H1 (cell line): ENCODE measurements at regions not wholly inside any gene's neighbourhood (a gene's known extent, or its start where the extent isn't known, plus 50 kb on each side); places are given as distances from the start of the nearest gene placed in this dataset.

Experiments
- CTCF ChIA-PET: fragments of 300-600 bp; sonication (Branson Sonifier 250); formaldehyde crosslinking; loops from one replicate; lab custom pipeline; 2021; ENCODE audit not compliant: partially characterized antibody; lab: Charles Lee
- POLR2A ChIA-PET: fragments of 300-600 bp; sonication (Branson Sonifier 250); formaldehyde crosslinking; loops from one replicate; lab custom pipeline; 2021; ENCODE audit warnings: inconsistent platforms; ENCODE audit not compliant: partially characterized antibody; lab: Charles Lee
- DNase-seq, 2 experiments: peaks; one replicate each; pipeline versions ENCODE4 v3.0.0 to v3.0.0-alpha.2; 2010 to 2022; ENCODE audit warnings: low spot score in 2 of 2, low read depth in 1 of 2, mixed read lengths in 1 of 2
- FAIRE-seq: peaks from 2 replicates; lab custom pipeline; 2011; peaks lifted over from hg19 to GRCh38; lab: Jason Lieb, UNC
- H2AFZ ChIP-seq: 2 replicates; pipeline ENCODE4 v1.8.1; 2012; ENCODE audit warnings: low read length, inconsistent platforms
- H2AK5ac ChIP-seq: 2 replicates; pipeline ENCODE4 v1.6.1; 2013; ENCODE audit warnings: low read depth, low read length
- H2BK120ac ChIP-seq: replicated peaks from 2 replicates; pipeline ENCODE3; 2013; ENCODE audit warnings: low read depth, low read length, inconsistent platforms
- H2BK12ac ChIP-seq: 2 replicates; pipeline ENCODE4 v1.6.1; 2013; ENCODE audit warnings: low read depth, low read length
- H2BK15ac ChIP-seq: 2 replicates; pipeline ENCODE4 v1.6.1; 2013; ENCODE audit warnings: low read length
- H2BK20ac ChIP-seq: 2 replicates; pipeline ENCODE4 v1.6.1; 2013; ENCODE audit warnings: low read length
- H2BK5ac ChIP-seq: 2 replicates; pipeline ENCODE4 v1.6.1; 2013; ENCODE audit warnings: low read depth, low read length
- H3K14ac ChIP-seq: 2 replicates; pipeline ENCODE4 v1.6.1; 2013; ENCODE audit warnings: inconsistent platforms; ENCODE audit not compliant: insufficient read length
- H3K18ac ChIP-seq: 2 replicates; pipeline ENCODE4 v1.6.1; 2013; ENCODE audit warnings: low read length; ENCODE audit errors: extremely low read depth
- H3K23ac ChIP-seq: 2 replicates; pipeline ENCODE4 v1.6.1; 2013; ENCODE audit warnings: inconsistent platforms; ENCODE audit not compliant: insufficient read length
- H3K23me2 ChIP-seq: 2 replicates; pipeline ENCODE4 v1.6.1; 2013; ENCODE audit warnings: low read depth, low read length
- H3K27ac ChIP-seq: 2 replicates; pipeline ENCODE4 v1.6.1; 2011; ENCODE audit warnings: low read depth, low read length, inconsistent platforms
- H3K27me3 ChIP-seq, 4 experiments: replicated peaks in 1 of 4; 1 replicate in 1 of 4; 2 replicates in 3 of 4; pipeline versions ENCODE4 v1.6.1 to v1.8.1; 2011 to 2013; ENCODE audit warnings: low read length in 3 of 4, mild to moderate bottlenecking in 3 of 4, inconsistent platforms in 2 of 4, mixed read lengths in 2 of 4, moderate library complexity in 1 of 4; ENCODE audit not compliant: control insufficient read depth in 3 of 4, insufficient read depth in 3 of 4; ENCODE audit errors: extremely low read depth in 1 of 4
- H3K36me3 ChIP-seq, 4 experiments: 2 replicates each; pipeline versions ENCODE4 v1.6.1 to v1.8.1; 2011 to 2013; ENCODE audit warnings: mild to moderate bottlenecking in 4 of 4, low read length in 3 of 4, moderate library complexity in 2 of 4, control low read depth in 1 of 4, inconsistent platforms in 1 of 4; ENCODE audit not compliant: insufficient read depth in 4 of 4, control insufficient read depth in 2 of 4
- H3K4ac ChIP-seq: replicated peaks from 2 replicates; pipeline ENCODE3; 2013; ENCODE audit warnings: low read length, low read depth, mixed read lengths, inconsistent platforms; ENCODE audit not compliant: insufficient read length
- H3K4me1 ChIP-seq, 4 experiments: replicated peaks in 1 of 4; 1 replicate in 1 of 4; 2 replicates in 3 of 4; pipeline versions ENCODE4 v1.6.1 to v1.8.1; 2011 to 2013; ENCODE audit warnings: low read length in 3 of 4, inconsistent platforms in 2 of 4, mixed read lengths in 1 of 4; ENCODE audit not compliant: insufficient read depth in 4 of 4, control insufficient read depth in 3 of 4
- H3K4me2 ChIP-seq, 2 experiments: 2 replicates each; pipeline versions ENCODE4 v1.6.1 to v1.8.1; 2011 to 2013; ENCODE audit warnings: low read depth in 2 of 2, low read length in 2 of 2, control low read depth in 1 of 2, inconsistent platforms in 1 of 2, mild to moderate bottlenecking in 1 of 2; ENCODE audit not compliant: insufficient read depth in 1 of 2
- H3K4me3 ChIP-seq, 4 experiments: fragments of 200-600, 300-600 bp in 1 of 4; sonication (generic), shearing (Covaris generic), sonication (Bioruptor Twin) in 1 of 4; 2 replicates each; pipeline versions ENCODE4 v1.5.1 to v1.8.1; 2011 to 2016; ENCODE audit warnings: low read length in 4 of 4, low read depth in 3 of 4, control low read depth in 2 of 4, inconsistent platforms in 2 of 4, mild to moderate bottlenecking in 2 of 4, mixed read lengths in 1 of 4, moderate library complexity in 1 of 4; ENCODE audit not compliant: insufficient read depth in 2 of 4; ENCODE audit errors: extremely low read depth in 1 of 4
- H3K56ac ChIP-seq: replicated peaks from 2 replicates; pipeline ENCODE3; 2013; ENCODE audit warnings: low read depth, mild to moderate bottlenecking, mixed read lengths, low read length, inconsistent platforms; ENCODE audit not compliant: insufficient read length
- H3K79me1 ChIP-seq: 2 replicates; pipeline ENCODE4 v1.6.1; 2013; ENCODE audit warnings: low read depth, low read length, control low read depth
- H3K79me2 ChIP-seq, 2 experiments: 2 replicates each; pipeline versions ENCODE4 v1.6.1 to v1.8.1; 2012 to 2013; ENCODE audit warnings: low read length in 2 of 2, mild to moderate bottlenecking in 2 of 2, inconsistent platforms in 1 of 2; ENCODE audit not compliant: insufficient read depth in 2 of 2, control insufficient read depth in 1 of 2
- H3K9ac ChIP-seq, 4 experiments: replicated peaks in 1 of 4; 1 replicate in 1 of 4; 2 replicates in 3 of 4; pipeline versions ENCODE4 v1.6.1 to v1.8.1; 2011 to 2013; ENCODE audit warnings: low read depth in 3 of 4, low read length in 3 of 4, control low read depth in 2 of 4, mild to moderate bottlenecking in 2 of 4, moderate library complexity in 2 of 4, inconsistent platforms in 1 of 4; ENCODE audit errors: extremely low read depth in 1 of 4
- H3K9me3 ChIP-seq, 2 experiments: 2 replicates each; pipeline versions ENCODE4 v1.6.1 to v1.8.1; 2012 to 2013; ENCODE audit warnings: mild to moderate bottlenecking in 2 of 2, moderate library complexity in 2 of 2, control low read depth in 1 of 2, inconsistent platforms in 1 of 2, low read depth in 1 of 2, low read length in 1 of 2, mixed read lengths in 1 of 2; ENCODE audit not compliant: insufficient read depth in 2 of 2
- H4K20me1 ChIP-seq, 2 experiments: replicated peaks in 1 of 2; 2 replicates each; pipeline versions ENCODE3 to v1.8.1; 2011 to 2013; ENCODE audit warnings: inconsistent platforms in 2 of 2, low read length in 2 of 2, mild to moderate bottlenecking in 1 of 2; ENCODE audit not compliant: insufficient read depth in 2 of 2, control insufficient read depth in 1 of 2
- H4K5ac ChIP-seq: 2 replicates; pipeline ENCODE4 v1.6.1; 2013; ENCODE audit warnings: low read length, low read depth, mixed read lengths, inconsistent platforms; ENCODE audit not compliant: insufficient read length
- H4K8ac ChIP-seq: 2 replicates; pipeline ENCODE4 v1.8.0; 2013; ENCODE audit warnings: mild to moderate bottlenecking, moderate library complexity, low read length, inconsistent platforms; ENCODE audit not compliant: insufficient read depth; ENCODE audit errors: extremely low read depth
- H4K91ac ChIP-seq: replicated peaks from 2 replicates; pipeline ENCODE3; 2013; ENCODE audit warnings: low read length, mixed read lengths, inconsistent platforms; ENCODE audit not compliant: insufficient read length
- BRCA1 ChIP-seq: IDR thresholded peaks from 2 replicates; pipeline ENCODE4 v1.6.1; 2012; ENCODE audit warnings: low read depth, low read length, improper control_type of control experiment
- HDAC6 ChIP-seq: IDR thresholded peaks from one replicate; pipeline ENCODE4 v1.7.1; 2012; ENCODE audit warnings: low read depth, mild to moderate bottlenecking, inconsistent platforms, low read length, moderate library complexity
- KDM1A ChIP-seq: fragments of 200-600, 300-600 bp; sonication (generic); IDR thresholded peaks from 2 replicates; pipeline ENCODE4 v1.7.1; 2016; ENCODE audit warnings: mild to moderate bottlenecking, low read length, borderline replicate concordance
- POLR2A ChIP-seq, 2 experiments: IDR thresholded peaks; 1 replicate in 1 of 2; 2 replicates in 1 of 2; pipeline ENCODE4 v1.6.1; 2011; ENCODE audit warnings: low read depth in 2 of 2, low read length in 2 of 2, mild to moderate bottlenecking in 2 of 2; ENCODE audit errors: control extremely low read depth in 1 of 2
- WGBS, 2 experiments: shearing (Covaris generic) in 1 of 2; methylation state at CpG; one replicate each; pipeline versions ENCODE4 v1.1.6 to v1.1.7; 2013 to 2015; ENCODE audit warnings: low lambda C conversion rate in 2 of 2, mixed read lengths in 2 of 2, inconsistent platforms in 1 of 2, low coverage in 1 of 2, missing lambda C conversion rate in 1 of 2; ENCODE audit not compliant: insufficient replicate concordance in 2 of 2, insufficient coverage in 1 of 2, insufficient read length in 1 of 2; ENCODE audit errors: extremely low coverage in 1 of 2, missing lambda C conversion rate in 1 of 2; 5-methylcytosine and 5-hydroxymethylcytosine counted together

DNA sequence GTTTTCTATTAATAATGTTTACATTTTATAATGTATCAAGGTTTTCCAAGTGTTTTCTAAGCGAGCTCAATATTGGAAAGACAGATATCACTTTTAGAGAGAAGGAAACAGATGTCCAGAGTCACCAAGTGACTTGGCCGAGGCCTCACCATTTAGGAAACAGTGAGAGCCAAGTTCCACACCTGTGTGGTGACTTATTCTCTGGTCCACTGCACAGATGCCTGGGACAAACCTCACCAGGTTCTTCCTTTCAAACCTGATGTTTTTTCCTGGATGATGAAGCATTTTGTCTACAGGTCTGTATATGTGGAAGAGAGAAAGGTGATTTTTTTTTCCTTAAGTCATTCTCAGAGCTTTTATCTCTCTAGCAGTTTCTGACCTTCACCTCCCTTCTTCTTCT is 280.7 kb downstream of the LPIN1 start:
- no peak overlapping the region for H4K5ac ChIP-seq
- no peak overlapping the region for H4K91ac ChIP-seq
- WGBS, 2 experiments = 91% methylated on average over 2 of the region's 2 CpGs; no CpG with 5 or more reads in 1 of the 2 experiments
- H3K9ac ChIP-seq = no peak overlapping the region
- H3K23ac ChIP-seq = no peak overlapping the region
- H4K20me1 ChIP-seq = no peaks in the 10 kb centered on the region
- no peak overlapping the region for H2BK20ac ChIP-seq
- H3K23me2 ChIP-seq = no peaks in the 10 kb centered on the region
- H2BK15ac ChIP-seq = no peak overlapping the region
- peaks cover 0 to 4% of the 10 kb centered on the region in 2 experiments; a peak in 2 of 4 replicates for H3K9me3 ChIP-seq
- H2AK5ac ChIP-seq = no peak overlapping the region
- no peaks in the 10 kb centered on the region for H3K27me3 ChIP-seq
- ChIA-PET CTCF (interaction anchor here (0.6 to 1.1 kb wide), 3 partner anchors 8 to 198 kb away, joined by 3 to 4 read pairs (median 4); no protein-coding TSS in a partner anchor), POLR2A (no interaction called here)
- H3K18ac ChIP-seq = no peak overlapping the region
- no peak overlapping the region for H3K4me2 ChIP-seq
- no peaks in the 10 kb centered on the region for H3K4me1 ChIP-seq
- H2BK5ac ChIP-seq = no peak overlapping the region
- H3K36me3 ChIP-seq = no peaks in the 10 kb centered on the region
- no peak overlapping the region for H3K56ac ChIP-seq
- no peak overlapping the region for H3K14ac ChIP-seq
- H2BK12ac ChIP-seq = no peak overlapping the region
- H3K4me3 ChIP-seq = no peak overlapping the region
- no peaks in the 10 kb centered on the region for H3K79me1 ChIP-seq
- H3K4ac ChIP-seq = no peak overlapping the region
- no peak overlapping the region for H2AFZ ChIP-seq
- DNase-seq = no peak
- H3K79me2 ChIP-seq = no peaks in the 10 kb centered on the region
- H3K27ac ChIP-seq = no peak overlapping the region
- H2BK120ac ChIP-seq = no peak overlapping the region
- FAIRE-seq = no peak
- H4K8ac ChIP-seq = no peak overlapping the region
- TF ChIP-seq POLR2A (IDR thresholded peaks at IDR 0.05; ENCODE audit: control extremely low read depth in 1 of 2, low read depth in 2 of 2, low read length in 2 of 2) = no peak
- no peak for TF ChIP-seq KDM1A
- no peak for TF ChIP-seq BRCA1
- TF ChIP-seq HDAC6 = no peak
